ENCODE measurements at regions not wholly inside any gene's neighbourhood (a gene's known extent, or its start where the extent isn't known, plus 50 kb on each side); places are given as distances from the start of the nearest gene placed in this dataset.

DNA sequence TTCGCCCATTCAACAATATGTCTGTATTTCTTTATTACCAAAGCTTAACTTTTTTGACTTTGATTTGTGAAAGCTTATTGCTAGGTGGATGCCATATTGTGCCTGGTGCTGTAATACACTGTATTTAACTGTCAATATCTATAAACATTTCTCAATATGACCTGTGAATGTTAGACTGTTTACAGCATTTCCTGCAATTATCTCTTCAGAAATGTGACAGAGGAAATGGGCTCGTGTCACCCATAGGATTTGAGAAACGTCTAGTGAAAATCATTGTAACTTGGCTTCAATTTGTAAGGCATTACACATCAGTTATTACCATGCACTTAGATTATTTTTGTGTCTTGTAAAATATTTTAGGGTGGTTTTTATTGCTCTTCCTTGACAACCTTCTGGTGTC is 237.8 kb upstream of the ADGRL2 start:
- no peak for TF ChIP-seq CTCF (IDR thresholded peaks at IDR 0.05)
- no peak for TF ChIP-seq POLR2A (IDR thresholded peaks at IDR 0.05)

All from adrenal gland (tissue), 5 donors.